Hematopoietic multipotent progenitor cell treated with erythropoietin and hydrocortisone succinate and interleukin-3 and kit ligand, for 4 days (in vitro differentiated cells): ENCODE measurements at regions not wholly inside any gene's neighbourhood (a gene's known extent, or its start where the extent isn't known, plus 50 kb on each side); places are given as distances from the start of the nearest gene placed in this dataset.

Experiments
- DNase-seq: peaks from one replicate; pipeline ENCODE4 v3.0.0-alpha.2; 2015

DNA sequence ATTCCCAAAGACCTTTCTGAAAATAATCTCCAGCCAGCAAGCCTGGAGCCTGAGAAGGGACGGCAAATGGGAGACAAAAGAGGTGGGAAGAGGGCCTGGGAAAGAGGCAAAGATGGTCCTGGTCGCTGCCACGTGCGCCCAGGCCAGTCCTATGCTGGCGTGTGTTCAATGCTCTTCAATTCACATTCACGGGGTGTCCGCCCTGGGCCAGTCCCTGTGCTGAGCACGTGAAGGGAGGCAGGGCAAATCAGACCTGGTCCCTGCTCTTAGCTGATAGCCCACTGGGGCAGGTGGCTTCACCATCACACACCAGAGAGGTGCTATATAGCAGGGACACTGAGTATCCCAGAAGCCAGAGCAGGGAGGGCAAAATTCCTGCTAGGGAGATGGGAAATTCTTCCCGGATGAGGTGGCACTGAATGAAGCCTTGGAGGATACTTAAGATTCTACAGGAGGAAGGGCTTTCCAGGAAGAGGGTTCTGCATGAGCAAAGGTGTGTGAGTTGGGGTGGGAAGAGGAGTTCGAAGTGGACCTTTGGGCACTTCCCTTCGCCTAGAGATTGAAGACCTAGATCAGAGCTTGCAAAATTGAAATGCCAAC, 148.2 kb downstream of the CHST1 start:
- DNase-seq, result no peak

DNA sequence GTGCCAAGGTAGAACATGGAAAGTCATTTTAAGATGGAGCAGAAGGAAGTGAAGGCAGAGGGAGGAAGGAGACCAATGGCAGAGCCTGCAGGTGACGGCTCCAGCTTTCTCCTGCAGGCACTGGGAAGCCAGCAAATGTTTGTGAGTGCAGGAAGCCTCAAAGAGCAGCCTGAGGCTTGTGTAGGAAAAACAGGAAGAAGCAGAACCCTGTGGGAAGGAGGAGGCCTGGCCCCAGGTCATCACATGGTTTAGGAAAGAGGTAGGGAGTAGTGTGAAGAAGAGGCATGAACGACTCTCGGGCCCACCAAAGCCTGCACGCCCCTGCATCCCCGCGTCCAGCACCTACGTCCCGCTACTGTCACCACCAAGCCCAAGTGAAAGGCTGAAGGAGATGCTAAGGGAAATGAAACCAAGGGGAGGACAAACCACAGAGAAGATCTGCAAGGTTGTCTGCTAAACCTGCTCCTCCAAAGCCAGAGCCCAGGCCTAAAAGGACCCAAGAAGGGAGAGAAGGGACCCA, 151.5 kb downstream of the CHST1 start:
- no peak for DNase-seq

DNA sequence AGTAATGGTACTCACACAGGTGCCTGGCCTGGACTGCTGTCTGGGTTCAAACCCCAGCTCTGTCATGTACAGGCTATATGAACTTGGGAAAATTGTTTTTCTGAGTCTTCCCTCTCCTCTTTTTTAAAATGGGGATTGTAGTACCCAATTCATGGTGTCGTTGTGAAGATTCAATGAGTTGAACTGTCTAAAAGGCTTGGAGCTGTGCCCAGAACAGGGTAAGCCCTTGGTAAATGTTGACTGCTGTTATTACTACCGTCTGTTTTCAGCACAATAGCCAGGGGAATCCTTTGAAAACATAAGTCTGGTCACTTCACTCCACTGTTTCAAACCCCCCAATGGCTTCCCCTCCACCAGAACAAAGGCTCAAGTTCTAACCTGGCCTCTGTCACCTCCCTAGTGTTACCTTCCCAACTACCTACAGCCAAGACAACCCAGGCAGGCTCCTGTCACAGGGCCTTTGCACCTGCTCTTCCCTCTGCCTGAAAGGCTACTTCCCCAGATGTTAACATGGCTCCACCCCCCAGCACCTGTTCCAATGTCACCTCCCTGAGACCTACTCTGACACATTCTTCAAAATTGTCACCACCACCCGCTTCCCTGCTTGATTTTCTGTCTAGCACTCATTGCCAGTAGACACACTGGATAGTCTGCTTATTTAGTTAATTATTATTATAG, 152.8 kb downstream of the CHST1 start:
- no peak for DNase-seq

DNA sequence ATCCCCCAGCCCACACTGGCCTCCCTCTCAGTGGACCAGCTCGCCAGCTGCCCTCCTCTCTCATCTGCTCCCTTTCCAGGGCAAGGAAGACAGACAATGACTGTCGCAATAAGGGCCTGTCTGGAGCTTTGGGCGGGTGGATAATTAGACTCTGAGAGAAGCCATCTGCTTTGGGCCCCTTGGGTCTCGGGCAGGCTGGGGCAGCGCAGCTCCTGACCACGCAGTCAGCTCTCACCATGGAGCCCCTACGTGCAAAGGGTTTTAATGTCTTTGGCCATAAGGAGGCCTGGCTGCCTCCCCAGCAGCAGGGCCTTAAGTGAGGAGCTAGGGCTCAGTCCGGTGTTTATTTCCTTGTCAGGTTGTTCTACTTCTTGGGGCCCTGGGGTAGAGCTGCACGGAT, 153.9 kb downstream of the CHST1 start:
- no peak for DNase-seq

DNA sequence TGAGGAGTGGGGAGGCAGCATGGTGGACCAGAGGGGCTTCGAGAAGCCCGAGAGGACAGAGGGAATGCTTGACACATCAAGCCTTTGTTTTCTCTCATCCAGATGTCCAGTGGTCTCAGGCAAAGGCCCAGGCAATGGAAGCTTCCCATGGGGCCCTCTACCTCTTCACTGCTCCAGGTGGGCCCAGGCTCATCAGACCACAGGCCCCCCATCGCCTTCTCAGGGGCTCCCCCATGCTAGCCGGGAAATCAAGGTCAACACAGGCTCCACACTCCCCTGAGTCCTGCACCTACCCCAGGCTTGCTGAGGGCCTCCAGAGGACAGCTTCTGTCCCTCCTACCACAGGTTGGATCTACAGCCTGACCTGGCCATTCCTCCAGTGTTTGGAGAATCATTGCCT, 157.5 kb downstream of the CHST1 start:
- DNase-seq, result no peak

DNA sequence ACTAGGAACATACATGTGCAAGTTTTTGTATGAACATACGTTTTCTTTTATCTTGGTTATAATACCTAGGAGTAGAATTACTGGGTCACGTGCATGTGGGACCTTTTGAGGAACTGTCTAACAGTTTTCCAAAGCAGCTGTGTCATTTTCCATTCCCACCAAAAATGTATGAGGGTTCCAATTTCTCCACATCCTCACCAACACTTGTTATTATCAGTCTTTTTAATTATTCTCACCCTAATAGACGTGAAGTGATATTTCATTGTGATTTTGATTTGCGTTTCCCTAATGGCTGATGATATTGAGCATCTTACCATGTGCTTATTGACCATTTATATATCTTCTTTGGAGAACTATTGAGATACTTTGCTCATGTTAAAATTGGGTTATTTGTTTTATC, 162.1 kb downstream of the CHST1 start:
- no peak for DNase-seq

DNA sequence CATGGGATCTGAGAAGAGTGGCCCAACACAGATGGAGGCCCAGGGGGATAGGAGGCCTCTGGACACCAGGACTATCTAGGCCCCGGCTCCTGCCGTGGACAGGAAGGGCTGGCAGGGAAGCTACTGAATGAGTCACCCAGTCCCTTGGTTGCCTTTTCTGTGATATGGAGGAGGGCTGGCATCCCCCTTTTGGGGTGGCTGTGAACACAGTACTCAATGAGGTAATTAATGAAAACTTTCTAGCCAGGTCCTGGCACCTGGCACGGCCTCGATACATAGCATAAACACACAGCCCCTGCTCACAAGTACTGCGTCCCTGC, 163.2 kb downstream of the CHST1 start:
- no peak for DNase-seq

DNA sequence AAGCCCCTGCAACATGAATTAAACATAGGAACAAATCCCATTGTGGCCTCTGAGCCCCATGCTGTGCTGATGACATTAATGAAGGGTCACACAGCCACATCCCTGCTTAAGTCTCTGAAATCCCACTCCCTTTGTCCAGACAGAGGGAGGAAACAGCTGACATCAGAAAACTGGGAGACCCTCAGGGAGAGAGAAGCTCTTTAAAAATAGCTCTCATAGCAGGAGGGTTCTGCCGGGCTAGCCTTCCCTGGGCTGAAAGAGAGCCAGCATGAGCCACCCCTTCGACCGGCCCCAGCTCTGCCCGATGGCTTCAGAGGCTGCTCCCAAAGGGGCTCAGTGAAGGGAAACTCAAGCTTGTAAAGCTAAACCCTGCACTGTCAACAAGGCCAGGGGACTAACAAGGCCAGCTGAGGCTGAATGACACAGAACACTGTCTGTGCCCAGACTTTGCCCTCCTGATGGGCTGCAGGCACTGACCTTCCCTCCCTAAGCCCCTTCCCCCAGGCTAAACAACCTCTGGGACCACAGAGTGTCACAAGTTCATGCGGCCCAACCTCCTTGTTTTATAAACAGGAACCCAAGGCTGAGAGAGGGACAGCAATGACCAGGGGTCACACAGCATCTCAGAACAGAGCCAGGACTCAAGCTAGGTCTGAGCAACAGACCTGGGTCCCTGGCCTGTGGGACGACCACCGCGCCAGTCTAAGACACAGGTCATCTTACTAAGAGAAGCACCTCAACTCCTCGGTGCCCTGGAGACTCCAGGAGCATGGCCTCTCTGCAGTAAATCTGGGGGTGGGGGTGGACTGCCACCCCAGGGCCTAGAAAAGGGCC, 163.8 kb downstream of the CHST1 start:
- no peak for DNase-seq

DNA sequence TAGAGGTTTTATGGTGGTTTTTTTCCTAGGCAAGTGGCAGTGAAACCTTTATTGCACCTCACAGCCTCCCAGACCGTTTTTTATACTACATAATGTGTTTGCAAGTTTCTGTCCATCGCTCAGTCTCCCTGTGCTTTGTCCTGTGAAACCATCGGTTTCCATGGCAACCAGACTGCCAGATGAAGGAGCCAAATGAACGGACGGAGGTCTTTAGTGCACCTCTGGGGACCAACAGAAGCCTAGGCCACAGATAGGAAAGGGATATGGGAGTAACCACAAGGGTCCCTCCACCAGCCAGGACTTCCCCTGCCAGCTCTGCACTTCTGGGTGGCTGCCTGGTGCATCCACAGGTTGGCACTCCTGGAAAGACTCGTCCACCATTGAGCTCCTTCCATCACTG, 165.0 kb downstream of the CHST1 start:
- DNase-seq, result no peak

DNA sequence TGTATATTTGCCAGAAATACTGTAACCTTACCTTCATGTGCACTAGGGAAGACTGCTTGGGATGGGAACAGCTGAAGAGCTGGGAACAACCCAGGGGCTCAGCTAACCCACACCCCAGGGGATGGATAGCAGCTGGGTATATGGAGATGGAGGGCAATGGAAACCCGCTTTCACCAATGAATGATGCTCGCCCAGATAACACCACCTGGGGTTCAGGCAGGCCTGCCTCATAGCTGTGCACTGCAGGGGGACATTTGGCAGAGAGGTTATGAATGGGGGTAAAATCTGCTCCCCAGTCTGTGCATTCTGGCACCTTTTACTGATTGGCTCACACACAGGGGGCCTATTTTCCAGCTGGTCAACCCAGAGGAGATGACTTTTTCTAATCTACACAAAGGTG, 170.7 kb downstream of the CHST1 start:
- DNase-seq, result no peak

DNA sequence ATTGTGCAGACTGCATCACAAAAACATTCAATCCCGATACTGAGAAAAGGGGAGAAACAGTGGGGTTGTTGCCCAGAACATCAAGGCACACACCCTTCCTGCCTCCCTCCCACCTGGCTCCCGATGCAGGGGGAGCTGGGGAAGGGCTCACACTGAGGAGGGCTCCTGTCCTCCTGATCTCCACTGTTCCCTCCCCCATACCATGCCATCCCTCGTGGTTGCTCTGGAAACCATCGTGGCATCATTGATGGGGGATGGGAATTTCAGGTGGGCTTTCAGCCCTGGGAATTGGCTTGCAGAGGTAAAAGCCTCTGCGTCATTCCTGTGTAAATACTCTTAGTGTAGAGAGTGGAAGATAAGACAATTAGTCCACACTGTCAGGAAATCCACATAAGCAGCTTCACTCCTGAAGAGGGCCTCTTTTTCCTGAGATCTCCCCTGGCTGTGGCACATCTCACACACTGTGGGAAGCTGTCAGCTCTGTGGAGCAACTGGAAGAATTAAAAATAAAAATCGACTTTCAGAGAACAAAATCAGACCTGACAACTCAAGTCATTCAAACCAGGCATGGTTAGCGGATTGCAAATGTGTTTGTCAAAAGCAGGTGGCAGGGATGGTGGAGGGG, 176.0 kb downstream of the CHST1 start:
- DNase-seq, result no peak

DNA sequence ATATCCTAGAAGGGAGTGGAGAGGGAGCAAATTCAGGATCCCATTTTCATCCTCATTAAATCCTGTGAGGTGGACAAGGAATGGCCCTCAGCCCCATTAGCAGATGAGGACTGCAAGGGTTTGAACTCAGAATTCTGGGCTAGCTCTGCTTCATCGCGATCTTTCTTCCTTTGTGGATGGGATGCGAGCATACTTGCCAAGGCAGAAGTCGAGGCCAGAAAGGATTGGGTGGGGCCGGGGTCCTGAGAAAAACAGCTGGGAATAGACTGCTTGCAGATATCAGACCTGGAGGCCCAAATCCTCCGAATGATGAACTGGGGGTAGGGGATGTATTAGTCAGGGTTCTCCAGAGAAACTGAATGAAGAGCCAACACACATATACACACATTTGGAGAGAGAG, 179.0 kb downstream of the CHST1 start:
- no peak for DNase-seq

DNA sequence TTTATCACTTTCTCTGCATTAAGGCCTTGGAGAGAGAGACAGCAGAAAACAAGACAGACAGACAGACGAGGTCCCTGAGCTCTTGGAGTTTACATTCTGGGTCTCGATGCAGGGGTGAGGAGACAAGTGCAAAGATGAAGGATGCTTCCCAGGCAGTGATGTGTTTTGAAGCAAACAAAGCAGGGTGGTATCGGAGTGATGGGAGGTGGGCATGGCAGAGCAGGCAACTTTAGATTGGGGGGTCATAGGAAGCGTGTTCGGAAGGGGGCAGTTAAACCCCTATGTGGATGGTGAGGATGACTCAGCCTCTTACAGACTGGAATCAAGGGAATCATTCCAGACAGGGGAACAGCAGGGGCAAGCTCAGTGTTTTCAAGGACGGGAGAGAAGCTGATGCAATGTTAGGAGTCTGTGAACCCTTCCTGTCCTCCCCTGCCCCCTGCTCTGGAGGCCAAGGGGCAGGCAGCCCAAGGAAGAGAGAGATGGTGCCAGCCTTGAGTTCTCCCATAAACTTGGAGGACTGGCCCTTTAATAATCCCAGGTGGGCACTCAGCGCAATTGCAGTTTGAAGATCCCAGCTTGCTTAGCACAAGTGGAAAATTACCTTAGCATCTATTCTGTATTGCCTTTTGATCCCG, 180.2 kb downstream of the CHST1 start:
- no peak for DNase-seq

DNA sequence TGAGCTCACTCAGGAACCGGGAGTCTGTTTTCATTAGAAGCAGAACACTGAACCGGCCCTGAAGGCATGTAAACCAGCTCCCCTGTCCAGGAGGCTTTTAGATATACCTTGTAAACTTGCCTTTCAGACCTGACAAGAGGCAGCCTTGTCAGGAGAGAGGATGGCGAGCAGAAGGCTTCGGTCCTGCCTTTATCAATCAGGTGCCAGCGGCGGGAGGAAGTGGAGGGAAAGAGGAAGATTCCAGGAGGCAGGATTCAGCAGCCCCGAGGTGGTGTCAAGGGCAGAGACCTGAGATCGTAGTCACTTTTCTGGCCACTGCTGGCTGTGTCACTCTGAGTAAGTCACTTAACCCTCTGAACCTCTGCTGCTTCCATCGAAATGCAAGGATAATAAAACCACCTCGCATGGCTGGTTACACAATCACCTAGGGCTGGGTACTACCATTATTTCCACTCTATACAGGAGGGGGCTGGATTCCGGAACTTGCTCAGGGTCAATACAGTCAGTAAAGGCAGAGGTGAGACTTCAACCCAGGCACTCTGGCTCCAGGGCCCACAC, 181.0 kb downstream of the CHST1 start:
- no peak for DNase-seq

DNA sequence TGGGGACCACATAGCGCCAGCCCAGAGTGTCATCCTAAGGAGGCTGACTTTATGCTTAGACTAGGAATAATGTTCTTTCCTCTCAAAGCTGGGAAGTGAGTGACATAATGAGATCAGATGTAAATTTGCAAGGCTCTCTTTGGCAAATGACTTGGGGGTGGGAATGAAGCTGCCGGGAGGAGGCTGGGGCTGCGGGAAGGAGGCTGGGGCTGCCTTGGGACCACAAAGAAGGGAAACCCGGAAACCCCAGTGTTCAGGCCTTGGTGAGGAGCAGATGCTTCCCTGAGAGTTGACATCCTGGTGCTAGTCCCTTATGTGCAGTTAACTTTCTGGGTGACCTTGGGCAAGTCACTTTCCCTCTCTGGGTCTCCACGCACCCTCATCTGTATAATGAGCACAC, 182.0 kb downstream of the CHST1 start:
- DNase-seq, result no peak

DNA sequence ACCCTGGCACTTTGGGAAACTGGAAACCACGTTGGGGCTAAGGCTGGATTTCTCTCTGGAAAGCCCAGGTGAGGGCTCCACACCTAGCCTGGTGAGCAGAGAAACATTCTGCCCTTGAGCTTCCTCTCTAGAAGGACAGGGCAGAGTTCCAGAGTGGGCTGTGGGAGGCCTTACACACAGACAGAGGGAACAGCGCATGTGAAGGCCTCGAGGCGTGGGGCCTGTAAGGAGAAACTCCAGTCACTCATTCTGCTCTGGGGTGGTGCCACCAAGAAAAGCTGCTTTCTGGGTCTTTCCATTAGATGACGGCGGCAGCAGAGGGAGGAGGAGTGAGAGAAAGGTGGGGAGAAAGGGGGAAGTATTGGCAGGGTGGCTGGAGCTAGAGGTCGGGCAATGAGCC, 183.1 kb downstream of the CHST1 start:
- DNase-seq, result no peak

DNA sequence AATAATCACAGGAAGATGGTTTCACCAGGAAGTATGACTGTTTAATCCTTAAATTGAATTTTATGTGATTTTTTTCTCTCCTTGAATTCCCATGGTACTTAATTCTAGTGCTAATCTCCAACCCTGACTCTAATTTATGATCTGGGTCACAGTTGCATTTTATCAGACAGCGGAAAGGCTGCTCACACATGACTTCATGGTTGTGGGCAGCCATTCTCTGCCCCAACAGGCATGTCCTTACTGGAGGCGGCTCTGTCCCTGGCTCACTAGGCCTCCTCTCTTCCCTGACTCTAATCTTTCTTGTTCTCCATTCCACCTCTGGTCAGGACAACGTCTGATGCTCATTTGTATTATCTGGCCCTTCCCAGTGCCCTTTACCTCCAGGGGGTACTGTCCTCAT, 184.4 kb downstream of the CHST1 start:
- DNase-seq, result no peak

DNA sequence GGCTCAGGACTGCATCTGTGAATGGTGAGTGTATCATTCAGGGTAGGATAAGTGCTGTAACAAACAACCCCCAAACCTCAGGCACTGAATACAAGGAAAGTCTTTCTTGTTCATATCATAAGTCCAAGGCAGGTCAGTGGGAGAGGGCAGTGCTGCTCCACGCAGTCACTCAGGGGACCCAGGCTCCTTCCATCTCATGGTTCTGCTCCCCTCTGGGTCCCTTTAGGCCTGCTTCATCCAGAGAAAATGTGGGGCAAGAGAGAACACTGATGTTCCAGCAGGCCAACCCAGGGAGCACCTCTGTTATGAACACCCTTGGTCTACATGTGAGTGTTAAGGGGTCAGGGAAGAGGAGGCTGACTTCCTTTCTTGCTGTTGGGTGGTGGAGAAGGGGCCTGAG, 187.8 kb downstream of the CHST1 start:
- DNase-seq, result no peak

DNA sequence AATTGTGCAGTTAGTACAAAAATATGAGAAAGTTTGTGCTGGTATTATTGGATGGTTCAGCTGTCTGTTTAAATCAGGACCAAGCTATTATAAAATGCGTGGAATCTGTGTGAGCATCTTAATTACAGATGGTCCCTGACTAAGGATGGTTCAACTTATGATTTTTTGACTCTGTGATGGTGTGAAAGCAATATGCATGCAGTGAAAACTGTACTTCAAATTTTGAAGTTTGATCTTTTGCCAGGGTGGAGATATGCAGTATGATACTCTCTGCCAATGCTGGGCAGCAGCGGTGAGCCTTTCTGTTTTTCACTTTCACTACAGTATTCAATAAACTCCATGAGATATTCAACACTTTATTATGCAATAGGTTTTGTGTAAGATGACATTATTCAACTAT, 189.3 kb downstream of the CHST1 start:
- no peak for DNase-seq

DNA sequence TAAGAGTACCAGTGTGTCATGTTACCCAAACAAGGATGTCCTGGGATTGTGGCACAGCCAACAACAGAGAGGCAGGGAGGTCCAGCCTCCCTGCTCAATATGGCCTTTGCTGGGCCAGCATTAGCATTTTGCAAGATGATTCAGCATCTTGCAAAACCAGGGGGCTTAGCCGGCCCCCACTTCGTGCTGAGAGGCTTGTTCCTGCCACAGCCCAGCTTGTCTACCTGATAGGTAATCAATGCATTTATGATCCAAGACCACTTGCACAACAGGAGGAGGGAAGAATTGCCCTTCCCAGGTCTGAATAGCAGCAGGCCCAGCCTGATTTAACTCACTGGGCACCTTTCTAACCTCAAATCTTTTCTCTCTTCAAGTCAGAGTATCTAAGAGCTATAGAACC, 189.0 kb upstream of the SYT13 start:
- no peak for DNase-seq

DNA sequence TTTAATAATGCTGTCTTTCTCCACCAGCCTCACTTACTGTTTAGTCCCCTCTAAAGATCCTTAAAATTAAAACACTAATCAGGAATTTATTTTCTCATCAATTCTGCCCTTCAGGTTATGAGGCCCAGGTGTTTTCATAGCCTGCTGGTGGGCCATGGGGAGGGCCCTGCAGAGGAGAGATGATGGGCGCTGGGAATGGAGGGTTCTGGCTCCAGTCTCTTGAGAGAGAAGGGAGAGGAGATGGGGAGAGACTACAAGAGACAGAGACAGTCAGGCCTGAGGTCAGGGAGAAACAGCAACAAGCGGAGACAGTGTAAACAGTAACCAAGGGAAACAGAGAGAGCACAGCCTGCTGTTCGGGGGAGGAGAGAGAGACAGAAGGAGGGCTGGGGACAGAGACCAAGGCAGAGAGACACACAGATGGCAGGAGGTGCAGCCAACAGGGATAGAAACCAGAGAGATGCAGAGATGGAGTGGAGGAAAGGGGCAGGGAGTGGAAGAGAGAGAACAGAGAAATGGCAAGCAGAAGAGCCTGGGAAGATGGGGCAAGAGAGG, 187.3 kb upstream of the SYT13 start:
- DNase-seq, result no peak

DNA sequence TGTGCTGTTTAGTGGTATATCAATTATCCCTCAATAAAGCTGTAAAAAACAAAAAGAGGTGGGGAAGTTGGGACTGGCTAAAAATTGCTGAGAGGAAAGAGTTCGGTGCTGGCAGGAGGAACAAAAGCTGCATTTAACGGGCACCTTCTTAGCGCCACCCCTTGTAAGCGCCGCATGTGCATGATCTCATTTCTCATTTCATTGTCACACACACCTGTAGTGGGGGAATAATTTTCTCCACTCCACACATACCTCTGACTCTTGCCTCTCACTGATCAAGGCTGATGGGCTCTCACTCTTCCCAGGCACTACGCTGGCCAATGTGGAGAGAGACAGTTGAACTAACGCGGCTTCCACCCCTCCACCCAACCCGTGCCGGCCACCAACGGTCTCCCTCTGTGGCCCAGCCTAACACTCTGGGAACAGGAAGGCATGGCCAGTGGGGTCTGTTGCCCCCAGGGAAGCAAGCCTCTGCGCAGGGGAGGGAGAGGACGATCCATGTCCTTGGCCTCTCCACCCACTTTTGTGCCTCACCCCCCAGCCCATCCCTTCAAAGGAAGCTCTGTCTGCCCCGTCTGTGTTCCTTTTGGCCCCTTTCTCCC, 186.7 kb upstream of the SYT13 start:
- no peak for DNase-seq
